Spinal cord (tissue), 9 donors: ENCODE measurements at regions not wholly inside any gene's neighbourhood (a gene's known extent, or its start where the extent isn't known, plus 50 kb on each side); places are given as distances from the start of the nearest gene placed in this dataset.
"Not testable (repeated sequence)": the region's sequence is repeated elsewhere in the genome, so short reads cannot be mapped to it uniquely, and the experiment has no call there.

Source experiments
- DNase-seq, 6 donors: peaks; one replicate each; pipeline versions ENCODE4 v3.0.0 to v3.0.0-alpha.2; 2013 to 2015; ENCODE audit warnings: low spot score in 6 of 6, low read depth in 4 of 6
- H3K27ac ChIP-seq: one replicate; pipeline ENCODE4 v1.5.1; 2013; ENCODE audit warnings: low read depth, low read length, control low read depth
- H3K27me3 ChIP-seq: one replicate; pipeline ENCODE4 v1.6.1; 2013; ENCODE audit warnings: low read length; ENCODE audit not compliant: control insufficient read depth, insufficient read depth
- H3K36me3 ChIP-seq: one replicate; pipeline ENCODE4 v1.6.1; 2013; ENCODE audit warnings: low read length; ENCODE audit not compliant: control insufficient read depth, insufficient read depth
- H3K4me1 ChIP-seq: one replicate; pipeline ENCODE4 v1.6.1; 2013; ENCODE audit warnings: low read length; ENCODE audit not compliant: control insufficient read depth, insufficient read depth
- H3K4me3 ChIP-seq: one replicate; pipeline ENCODE4 v1.5.1; 2013; ENCODE audit warnings: low read depth, low read length, control low read depth
- H3K9me3 ChIP-seq: one replicate; pipeline ENCODE4 v1.6.1; 2013; ENCODE audit warnings: low read length; ENCODE audit not compliant: control insufficient read depth, insufficient read depth
- WGBS: methylation state at CpG from one replicate; pipeline ENCODE4 v1.1.5; 2013; ENCODE audit warnings: missing lambda C conversion rate; ENCODE audit not compliant: insufficient coverage; 5-methylcytosine and 5-hydroxymethylcytosine counted together
- donor health status: healthy.

GRCh38 chr1:219088778-219089557 lies 84.7 kb upstream of the LYPLAL1 start:
- no peak overlapping the region for H3K4me3 ChIP-seq
- H3K27ac ChIP-seq = no peak overlapping the region
- H3K9me3 ChIP-seq = no peaks in the 10 kb centered on the region
- no peaks in the 10 kb centered on the region for H3K36me3 ChIP-seq
- DNase-seq = no peak
- H3K27me3 ChIP-seq = no peaks in the 10 kb centered on the region
- H3K4me1 ChIP-seq = no peaks in the 10 kb centered on the region
- WGBS = 98% methylated on average over 4 of the region's 5 CpGs

- Histone ChIP-seq H3K36me3 (no peaks in the 10 kb centered on the region), H3K4me3 (no peak overlapping the region), H3K27me3 (no peaks in the 10 kb centered on the region), H3K9me3 (no peaks in the 10 kb centered on the region), H3K27ac (no peak overlapping the region), H3K4me1 (no peaks in the 10 kb centered on the region)
- WGBS = no CpG with 5 or more reads among the region's 1 CpG
- DNase-seq = no peak
Measured at GRCh38 chr1:219090607-219091006, 83.1 kb upstream of the LYPLAL1 start.

GRCh38 chr1:219092206-219092605 lies 81.5 kb upstream of the LYPLAL1 start:
- H3K27me3 ChIP-seq = no peaks in the 10 kb centered on the region
- H3K36me3 ChIP-seq = no peaks in the 10 kb centered on the region
- DNase-seq = no peak
- H3K4me3 ChIP-seq = no peak overlapping the region
- no peak overlapping the region for H3K27ac ChIP-seq
- no CpG with 5 or more reads among the region's 1 CpG for WGBS
- no peaks in the 10 kb centered on the region for H3K4me1 ChIP-seq
- no peaks in the 10 kb centered on the region for H3K9me3 ChIP-seq

GRCh38 chr1:219099307-219099706 lies 74.4 kb upstream of the LYPLAL1 start:
- Histone ChIP-seq H3K4me3 (no peak overlapping the region), H3K9me3 (no peaks in the 10 kb centered on the region), H3K27me3 (no peaks in the 10 kb centered on the region), H3K27ac (no peak overlapping the region), H3K36me3 (no peaks in the 10 kb centered on the region), H3K4me1 (no peaks in the 10 kb centered on the region)
- WGBS = no CpG with 5 or more reads among the region's 1 CpG
- DNase-seq = no peak

GRCh38 chr1:219100059-219100458 lies 73.6 kb upstream of the LYPLAL1 start:
- Histone ChIP-seq H3K27ac (no peak overlapping the region), H3K36me3 (no peaks in the 10 kb centered on the region), H3K9me3 (no peaks in the 10 kb centered on the region), H3K4me1 (no peaks in the 10 kb centered on the region), H3K27me3 (no peaks in the 10 kb centered on the region), H3K4me3 (no peak overlapping the region)
- no peak for DNase-seq
- no CpG with 5 or more reads among the region's 1 CpG for WGBS

- not testable (repeated sequence) for H3K36me3 ChIP-seq, H3K27ac ChIP-seq, DNase-seq, H3K4me1 ChIP-seq, H3K9me3 ChIP-seq, H3K4me3 ChIP-seq, H3K27me3 ChIP-seq
- WGBS = no CpG with 5 or more reads among the region's 1 CpG
Measured at GRCh38 chr1:219102466-219102865, 71.2 kb upstream of the LYPLAL1 start.

- no peaks in the 10 kb centered on the region for H3K27me3 ChIP-seq
- H3K36me3 ChIP-seq = no peaks in the 10 kb centered on the region
- H3K4me1 ChIP-seq = no peaks in the 10 kb centered on the region
- H3K9me3 ChIP-seq = no peaks in the 10 kb centered on the region
- DNase-seq = no peak
- no peak overlapping the region for H3K27ac ChIP-seq
- H3K4me3 ChIP-seq = no peak overlapping the region
- no CpG with 5 or more reads among the region's 1 CpG for WGBS
Measured at GRCh38 chr1:219105893-219106292, 67.8 kb upstream of the LYPLAL1 start.

- no peak for DNase-seq
Measured at GRCh38 chr1:219109424-219110018, 64.2 kb upstream of the LYPLAL1 start.

GRCh38 chr1:219113261-219113660 lies 60.4 kb upstream of the LYPLAL1 start:
- no peak for DNase-seq
- H3K27me3 ChIP-seq = no peaks in the 10 kb centered on the region
- H3K9me3 ChIP-seq = peaks cover 1% of the 10 kb centered on the region
- no peaks in the 10 kb centered on the region for H3K4me1 ChIP-seq
- no peak overlapping the region for H3K27ac ChIP-seq
- no peak overlapping the region for H3K4me3 ChIP-seq
- H3K36me3 ChIP-seq = no peaks in the 10 kb centered on the region

More at GRCh38 chr1:219109424-219110018, 64.2 kb upstream of the LYPLAL1 start:
- Histone ChIP-seq H3K27me3 (no peaks in the 10 kb centered on the region), H3K4me1 (no peaks in the 10 kb centered on the region), H3K4me3 (no peak overlapping the region), H3K27ac (no peak overlapping the region), H3K36me3 (no peaks in the 10 kb centered on the region), H3K9me3 (peaks cover 1% of the 10 kb centered on the region)

- Histone ChIP-seq H3K36me3 (no peaks in the 10 kb centered on the region), H3K4me3 (no peak overlapping the region), H3K9me3 (peaks cover 1% of the 10 kb centered on the region), H3K27me3 (no peaks in the 10 kb centered on the region), H3K4me1 (no peaks in the 10 kb centered on the region), H3K27ac (no peak overlapping the region)
- DNase-seq = no peak
- no CpG with 5 or more reads among the region's 1 CpG for WGBS
Measured at GRCh38 chr1:219114014-219114413, 59.7 kb upstream of the LYPLAL1 start.
